ENCODE measurements at regions not wholly inside any gene's neighbourhood (a gene's known extent, or its start where the extent isn't known, plus 50 kb on each side); places are given as distances from the start of the nearest gene placed in this dataset.

- no peaks in the 10 kb centered on the region for H3K4me1 ChIP-seq (ENCODE audit: insufficient read depth, low read length)
- no peak overlapping the region for H3K4me3 ChIP-seq (ENCODE audit: low read length)
- no peaks in the 10 kb centered on the region for H3K9me2 ChIP-seq (replicated peaks; ENCODE audit: low read length)
- no peaks in the 10 kb centered on the region for H3K79me2 ChIP-seq (ENCODE audit: low read length)
- CTCF ChIA-PET, result no interaction called here
- no peak overlapping the region for H3K9ac ChIP-seq (ENCODE audit: low read length)
- no peaks in the 10 kb centered on the region for H3K36me3 ChIP-seq (ENCODE audit: low read depth, low read length)
- H3K9me3 ChIP-seq (ENCODE audit: low read length), result peaks cover 9% of the 10 kb centered on the region; the same call in 1 of the 2 replicates
- no peak for ATAC-seq
- no TSS peak for BruUV-seq (replicated peaks)
- H3K27me3 ChIP-seq (ENCODE audit: low read length), result no peaks in the 10 kb centered on the region
- intact Hi-C loops (cut with micrococcal nuclease), result no loop called here
- POLR2A ChIA-PET (ENCODE audit: unreplicated experiment), result no interaction called here
- no peaks in the 10 kb centered on the region for H3F3A ChIP-seq (ENCODE audit: low read length, unreplicated experiment)
- no peak for DNase-seq
- no peak overlapping the region for H3K4me2 ChIP-seq (ENCODE audit: low read length)
- H4K20me1 ChIP-seq (ENCODE audit: low read length), result no peaks in the 10 kb centered on the region
- TF ChIP-seq CTCF (conservative IDR thresholded peaks at IDR 0.05; ENCODE audit: low read depth, low read length) (no peak), EZH2 (IDR thresholded peaks at IDR 0.05; ENCODE audit: low read length, unreplicated experiment) (no peak), EZH2phosphoT487 (IDR thresholded peaks at IDR 0.05; ENCODE audit: borderline replicate concordance, low read length) (no peak)
- H2AFZ ChIP-seq (ENCODE audit: low read length), result no peak overlapping the region
- no peak overlapping the region for H3K27ac ChIP-seq (ENCODE audit: low read length)
Measured at GRCh38 chr20:60591172-60591799, 633.1 kb downstream of the CDH26 start.

GRCh38 chr20:60598528-60598927 is 640.3 kb downstream of the CDH26 start:
- Histone ChIP-seq H3K4me2 (ENCODE audit: low read length) (no peak overlapping the region), H2AFZ (ENCODE audit: low read length) (no peak overlapping the region), H3K9me2 (replicated peaks; ENCODE audit: low read length) (no peaks in the 10 kb centered on the region), H3K27me3 (ENCODE audit: low read length) (no peaks in the 10 kb centered on the region), H3K4me1 (ENCODE audit: insufficient read depth, low read length) (no peaks in the 10 kb centered on the region), H3F3A (ENCODE audit: low read length, unreplicated experiment) (no peaks in the 10 kb centered on the region), H3K4me3 (ENCODE audit: low read length) (no peak overlapping the region), H4K20me1 (ENCODE audit: low read length) (no peaks in the 10 kb centered on the region), H3K79me2 (ENCODE audit: low read length) (no peaks in the 10 kb centered on the region), H3K9ac (ENCODE audit: low read length) (no peak overlapping the region), H3K36me3 (ENCODE audit: low read depth, low read length) (no peaks in the 10 kb centered on the region), H3K27ac (ENCODE audit: low read length) (no peak overlapping the region), H3K9me3 (ENCODE audit: low read length) (0 out of 2 replicates have a peak, but pooled peaks cover 5% of the 10 kb centered on the region)
- TF ChIP-seq EZH2phosphoT487 (IDR thresholded peaks at IDR 0.05; ENCODE audit: borderline replicate concordance, low read length) (no peak), EZH2 (IDR thresholded peaks at IDR 0.05; ENCODE audit: low read length, unreplicated experiment) (no peak), CTCF (conservative IDR thresholded peaks at IDR 0.05; ENCODE audit: low read depth, low read length) (no peak)
- ATAC-seq (no peak), DNase-seq (no peak)
- intact Hi-C loops (cut with micrococcal nuclease), result no loop called here
- ChIA-PET CTCF (no interaction called here), POLR2A (ENCODE audit: unreplicated experiment) (no interaction called here)
- BruUV-seq (replicated peaks), result no TSS peak

- Histone ChIP-seq H3K4me1 (ENCODE audit: insufficient read depth, low read length) (no peaks in the 10 kb centered on the region), H3K9me2 (replicated peaks; ENCODE audit: low read length) (no peaks in the 10 kb centered on the region), H3K27ac (ENCODE audit: low read length) (no peak overlapping the region), H3K4me3 (ENCODE audit: low read length) (no peak overlapping the region), H3F3A (ENCODE audit: low read length, unreplicated experiment) (no peaks in the 10 kb centered on the region), H3K9ac (ENCODE audit: low read length) (no peak overlapping the region), H3K27me3 (ENCODE audit: low read length) (no peaks in the 10 kb centered on the region), H4K20me1 (ENCODE audit: low read length) (no peaks in the 10 kb centered on the region), H2AFZ (ENCODE audit: low read length) (no peak overlapping the region), H3K36me3 (ENCODE audit: low read depth, low read length) (no peaks in the 10 kb centered on the region), H3K79me2 (ENCODE audit: low read length) (no peaks in the 10 kb centered on the region), H3K9me3 (ENCODE audit: low read length) (0 out of 2 replicates have a peak, but pooled peaks cover 5% of the 10 kb centered on the region), H3K4me2 (ENCODE audit: low read length) (no peak overlapping the region)
- ChIA-PET CTCF (no interaction called here), POLR2A (ENCODE audit: unreplicated experiment) (no interaction called here)
- BruUV-seq (replicated peaks), result no TSS peak
- TF ChIP-seq CTCF (conservative IDR thresholded peaks at IDR 0.05; ENCODE audit: low read depth, low read length), result no peak
- no peak for TF ChIP-seq EZH2phosphoT487 (IDR thresholded peaks at IDR 0.05; ENCODE audit: borderline replicate concordance, low read length)
- TF ChIP-seq EZH2 (IDR thresholded peaks at IDR 0.05; ENCODE audit: low read length, unreplicated experiment), result no peak
- no peak for DNase-seq
- intact Hi-C loops (cut with micrococcal nuclease), result no loop called here
- no peak for ATAC-seq
Measured at GRCh38 chr20:60599381-60599780, 641.2 kb downstream of the CDH26 start.
